ENCODE measurements at regions not wholly inside any gene's neighbourhood (a gene's known extent, or its start where the extent isn't known, plus 50 kb on each side); places are given as distances from the start of the nearest gene placed in this dataset.

DNA sequence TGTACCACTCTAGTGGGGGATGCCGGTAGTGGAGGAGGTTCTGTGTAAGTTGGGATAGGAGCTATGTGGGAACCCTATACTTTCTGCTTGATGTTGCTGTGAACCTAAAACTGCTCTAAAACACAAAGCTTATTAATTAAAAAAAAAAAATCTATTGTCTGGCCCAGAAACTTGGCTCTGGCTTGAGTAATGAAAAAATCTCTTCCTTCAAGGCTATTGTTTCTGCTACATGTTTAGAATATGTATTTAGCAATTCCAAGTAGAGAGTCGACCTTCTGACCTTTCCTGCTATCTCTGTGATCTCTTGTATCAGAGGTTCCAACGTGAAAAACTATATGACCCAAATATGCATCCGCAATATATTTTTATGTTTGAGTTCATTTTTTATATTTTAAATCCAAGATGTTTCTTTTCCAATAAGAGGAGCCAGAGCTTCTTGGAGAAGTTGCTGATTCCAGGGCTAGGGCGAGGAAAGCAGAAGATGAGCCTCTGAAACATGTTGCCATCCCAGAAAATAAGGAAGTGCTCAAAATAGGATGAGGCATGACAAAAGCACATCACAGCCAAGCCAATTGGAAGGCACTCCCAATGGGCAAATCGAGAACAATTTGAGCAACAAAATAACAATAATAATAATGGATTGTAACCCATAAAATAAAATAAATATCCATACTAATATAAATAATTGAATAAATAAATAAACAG lies 184.6 kb upstream of the TMEM260 start:
- no peak overlapping the region for H3K4me3 Mint-ChIP-seq
- WGBS (ENCODE audit: insufficient coverage) = 57% methylated on average over 1 of the region's 6 CpGs
- peak; percentile 9 to 30 (median 26) for DNase-seq
- Histone ChIP-seq H2AFZ (ENCODE audit: insufficient read depth, low read depth, low read length, poor library complexity, severe bottlenecking) (no peak overlapping the region), H3K27ac (ENCODE audit: low read depth in 1 of 2, low read length in 2 of 2) (no peak overlapping the region), H3K9me3 (replicated peaks in 1 of 2; ENCODE audit: control insufficient read depth in 1 of 2, insufficient read depth in 1 of 2, low read length in 2 of 2) (no peaks in the 10 kb centered on the region), H3K79me2 (ENCODE audit: insufficient read depth, low read length) (no peaks in the 10 kb centered on the region), H3K36me3 (replicated peaks in 1 of 2; ENCODE audit: control insufficient read depth in 1 of 2, insufficient read depth in 2 of 2, low read length in 2 of 2) (no peaks in the 10 kb centered on the region), H4K20me1 (ENCODE audit: insufficient read depth, low read length) (no peaks in the 10 kb centered on the region), H3K4me3 (replicated peaks in 1 of 3; ENCODE audit: low read depth in 2 of 3, low read length in 3 of 3) (no peak overlapping the region), H3K27me3 (ENCODE audit: control insufficient read depth in 2 of 2, insufficient read depth in 2 of 2, low read length in 2 of 2) (no peaks in the 10 kb centered on the region), H3K4me1 (ENCODE audit: control insufficient read depth in 1 of 2, insufficient read depth in 2 of 2, low read length in 2 of 2) (peaks cover 3 to 5% of the 10 kb centered on the region in 2 donors), H3K4me2 (replicated peaks; ENCODE audit: extremely low read depth, low read length, poor library complexity, severe bottlenecking) (no peak overlapping the region), H3K9ac (ENCODE audit: insufficient read depth, low read length, poor library complexity, severe bottlenecking) (no peak overlapping the region)
- peaks cover 11% of the 10 kb centered on the region for H3K4me1 Mint-ChIP-seq
- H3K27ac Mint-ChIP-seq = peak overlapping the region in 1 of 7 donors; percentile 70
- H3K27me3 Mint-ChIP-seq (ENCODE audit: low read depth in 3 of 3) = peaks cover 0 to 3% (median 0%) of the 10 kb centered on the region in 3 donors
- peaks cover 0 to 3% (median 0%) of the 10 kb centered on the region in 7 donors for H3K9me3 Mint-ChIP-seq
- intact Hi-C loops (cut with micrococcal nuclease) = no loop called here
- H3K36me3 Mint-ChIP-seq = no peaks in the 10 kb centered on the region
- TF ChIP-seq, protein P1, sequence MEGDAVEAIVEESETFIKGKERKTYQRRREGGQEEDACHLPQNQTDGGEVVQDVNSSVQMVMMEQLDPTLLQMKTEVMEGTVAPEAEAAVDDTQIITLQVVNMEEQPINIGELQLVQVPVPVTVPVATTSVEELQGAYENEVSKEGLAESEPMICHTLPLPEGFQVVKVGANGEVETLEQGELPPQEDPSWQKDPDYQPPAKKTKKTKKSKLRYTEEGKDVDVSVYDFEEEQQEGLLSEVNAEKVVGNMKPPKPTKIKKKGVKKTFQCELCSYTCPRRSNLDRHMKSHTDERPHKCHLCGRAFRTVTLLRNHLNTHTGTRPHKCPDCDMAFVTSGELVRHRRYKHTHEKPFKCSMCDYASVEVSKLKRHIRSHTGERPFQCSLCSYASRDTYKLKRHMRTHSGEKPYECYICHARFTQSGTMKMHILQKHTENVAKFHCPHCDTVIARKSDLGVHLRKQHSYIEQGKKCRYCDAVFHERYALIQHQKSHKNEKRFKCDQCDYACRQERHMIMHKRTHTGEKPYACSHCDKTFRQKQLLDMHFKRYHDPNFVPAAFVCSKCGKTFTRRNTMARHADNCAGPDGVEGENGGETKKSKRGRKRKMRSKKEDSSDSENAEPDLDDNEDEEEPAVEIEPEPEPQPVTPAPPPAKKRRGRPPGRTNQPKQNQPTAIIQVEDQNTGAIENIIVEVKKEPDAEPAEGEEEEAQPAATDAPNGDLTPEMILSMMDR (IDR thresholded peaks at IDR 0.05) = no peak

DNA sequence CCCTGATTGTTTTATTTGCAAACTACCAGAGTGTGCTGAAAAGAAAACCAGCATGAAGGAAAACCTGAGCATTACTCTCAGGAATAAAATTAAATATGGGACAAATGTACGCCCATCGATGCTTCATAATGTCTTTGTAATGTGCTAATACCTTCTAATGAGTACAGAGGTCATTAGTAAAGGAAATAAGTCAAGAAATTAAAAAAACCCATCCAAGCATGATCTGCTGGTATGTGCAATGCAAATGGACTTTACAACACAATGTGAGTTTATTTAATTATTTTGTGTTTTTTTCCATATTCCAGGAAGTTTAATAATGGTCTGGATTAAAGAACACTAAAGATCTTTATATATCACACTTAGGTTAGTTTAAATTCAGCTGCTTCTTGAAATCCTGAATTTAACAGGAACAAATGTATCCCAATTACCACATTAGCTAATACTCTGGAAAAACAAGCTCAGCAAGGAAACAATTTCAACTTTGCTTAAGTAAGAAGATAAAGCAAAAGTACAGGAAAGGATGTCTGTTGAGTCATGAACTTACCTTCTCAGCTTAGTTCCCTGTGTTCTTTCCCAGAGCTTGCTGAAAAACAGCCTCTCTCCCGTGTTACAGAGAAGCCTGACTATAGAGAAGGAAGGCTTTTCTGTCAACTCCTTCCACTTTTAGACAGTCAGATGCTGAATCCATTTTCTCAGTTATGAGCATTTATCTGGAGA lies 179.3 kb upstream of the TMEM260 start:
- no CpG with 5 or more reads among the region's 3 CpGs for WGBS (ENCODE audit: insufficient coverage)
- no peak overlapping the region for H2AFZ ChIP-seq (ENCODE audit: insufficient read depth, low read depth, low read length, poor library complexity, severe bottlenecking)
- H3K9me3 ChIP-seq (replicated peaks in 1 of 2; ENCODE audit: control insufficient read depth in 1 of 2, insufficient read depth in 1 of 2, low read length in 2 of 2) = peaks cover 0 to 3% of the 10 kb centered on the region in 2 donors
- H3K36me3 Mint-ChIP-seq = no peaks in the 10 kb centered on the region
- TF ChIP-seq, protein P1 (IDR thresholded peaks at IDR 0.05) = no peak
- no peak overlapping the region for H3K4me3 Mint-ChIP-seq
- no peaks in the 10 kb centered on the region for H3K27me3 Mint-ChIP-seq (ENCODE audit: low read depth in 3 of 3)
- no peaks in the 10 kb centered on the region for H3K79me2 ChIP-seq (ENCODE audit: insufficient read depth, low read length)
- H3K27me3 ChIP-seq (ENCODE audit: control insufficient read depth in 2 of 2, insufficient read depth in 2 of 2, low read length in 2 of 2) = no peaks in the 10 kb centered on the region
- no peak overlapping the region for H3K9ac ChIP-seq (ENCODE audit: insufficient read depth, low read length, poor library complexity, severe bottlenecking)
- no peak for DNase-seq
- intact Hi-C loops (cut with micrococcal nuclease) = no loop called here
- no peak overlapping the region for H3K4me3 ChIP-seq (replicated peaks in 1 of 3; ENCODE audit: low read depth in 2 of 3, low read length in 3 of 3)
- H3K27ac ChIP-seq (ENCODE audit: low read depth in 1 of 2, low read length in 2 of 2) = no peak overlapping the region
- no peak overlapping the region for H3K4me2 ChIP-seq (replicated peaks; ENCODE audit: extremely low read depth, low read length, poor library complexity, severe bottlenecking)
- no peaks in the 10 kb centered on the region for H3K36me3 ChIP-seq (replicated peaks in 1 of 2; ENCODE audit: control insufficient read depth in 1 of 2, insufficient read depth in 2 of 2, low read length in 2 of 2)
- no peaks in the 10 kb centered on the region for H4K20me1 ChIP-seq (ENCODE audit: insufficient read depth, low read length)
- H3K4me1 Mint-ChIP-seq = peaks cover 5% of the 10 kb centered on the region
- H3K9me3 Mint-ChIP-seq = peaks cover 0 to 8% (median 7%) of the 10 kb centered on the region in 7 donors
- H3K4me1 ChIP-seq (ENCODE audit: control insufficient read depth in 1 of 2, insufficient read depth in 2 of 2, low read length in 2 of 2) = no peaks in the 10 kb centered on the region
- H3K27ac Mint-ChIP-seq = no peak overlapping the region

Measured in CD14-positive monocyte (primary cell).